ENCODE measurements at regions not wholly inside any gene's neighbourhood (a gene's known extent, or its start where the extent isn't known, plus 50 kb on each side); places are given as distances from the start of the nearest gene placed in this dataset.

DNA sequence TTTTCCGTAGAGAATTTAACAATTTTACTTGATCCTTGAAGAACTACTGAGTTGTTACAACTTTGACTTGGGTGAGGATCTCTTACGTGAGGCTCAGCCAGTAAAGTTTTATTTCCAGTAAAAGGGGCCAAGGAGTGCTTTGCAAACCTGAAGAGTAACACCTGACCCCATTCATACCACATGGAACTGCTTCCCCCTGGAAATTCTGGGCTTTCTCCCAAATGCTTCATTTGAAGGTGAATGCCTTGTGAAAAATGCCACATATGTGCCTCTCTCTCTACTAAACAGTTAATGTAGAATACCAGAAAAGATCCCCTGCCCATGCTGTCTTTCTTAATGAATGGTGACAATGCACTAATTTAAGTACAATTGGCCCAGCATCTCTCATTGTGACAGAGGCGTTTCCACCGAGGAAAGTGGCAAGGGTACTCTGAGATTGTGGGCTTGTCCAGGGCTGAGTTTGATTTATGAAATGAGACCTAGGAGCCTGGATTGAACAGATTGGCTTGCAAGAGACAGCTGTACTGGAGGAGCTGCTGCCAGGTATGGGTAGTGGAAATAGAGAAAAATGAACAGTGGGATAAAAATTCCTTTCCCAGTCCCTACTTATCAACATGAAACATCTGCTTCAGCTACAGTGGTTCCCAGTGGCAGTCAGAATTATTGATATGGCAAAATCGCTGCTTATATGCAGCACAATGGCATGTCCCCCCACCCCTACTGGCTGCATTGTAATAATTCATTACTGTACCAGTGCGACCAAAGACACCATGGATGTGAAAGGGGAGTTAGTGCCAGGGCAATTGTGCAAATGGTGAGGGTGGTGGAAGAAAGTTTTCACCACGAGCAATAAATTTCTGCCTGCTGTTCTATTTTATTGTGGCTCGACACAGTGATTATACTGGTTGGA is 843.7 kb upstream of the WWC1 start:
- TF ChIP-seq CTCF (conservative IDR thresholded peaks at IDR 0.05): no peak
- peaks cover 8% of the 10 kb centered on the region for H3K4me1 Mint-ChIP-seq
- no peaks in the 10 kb centered on the region for H3K9me3 ChIP-seq (ENCODE audit: control insufficient read depth, low read length)

GRCh38 chr5:167448376-167448775 is 843.1 kb upstream of the WWC1 start:
- TF ChIP-seq CTCF (conservative IDR thresholded peaks at IDR 0.05): no peak
- H3K9ac ChIP-seq (ENCODE audit: extremely low read depth, low read length, poor library complexity, severe bottlenecking): no peak overlapping the region
- no peak overlapping the region for H3K27ac ChIP-seq (ENCODE audit: low read depth, low read length)
- peaks cover 8% of the 10 kb centered on the region for H3K4me1 Mint-ChIP-seq
- H3K36me3 Mint-ChIP-seq (ENCODE audit: low read depth): no peaks in the 10 kb centered on the region
- no peak overlapping the region for H3K27ac Mint-ChIP-seq
- no peak overlapping the region for H3K4me3 Mint-ChIP-seq
- H3K27me3 ChIP-seq (ENCODE audit: control insufficient read depth, insufficient read depth, low read length, poor library complexity, severe bottlenecking): no peaks in the 10 kb centered on the region
- DNase-seq: no peak
- H3K27me3 Mint-ChIP-seq (ENCODE audit: insufficient read depth): no peaks in the 10 kb centered on the region
- H3K9me3 ChIP-seq (ENCODE audit: control insufficient read depth, low read length): no peaks in the 10 kb centered on the region
- no peaks in the 10 kb centered on the region for H3K9me3 Mint-ChIP-seq
- H3K4me1 ChIP-seq (ENCODE audit: control insufficient read depth, insufficient read depth, low read length): no peaks in the 10 kb centered on the region
- 60 to 79% methylated on average over 1 to 7 of the region's 7 CpGs for WGBS, 2 experiments (ENCODE audit: insufficient coverage in 1 of 2, insufficient read length in 1 of 2)
- no peaks in the 10 kb centered on the region for H3K36me3 ChIP-seq (ENCODE audit: control insufficient read depth, insufficient read depth, low read length)
- H3K4me3 ChIP-seq (ENCODE audit: low read length): no peak overlapping the region

More for the DNA sequence above, 843.7 kb upstream of the WWC1 start:
- Histone ChIP-seq H3K4me1 (ENCODE audit: control insufficient read depth, insufficient read depth, low read length) (no peaks in the 10 kb centered on the region), H3K4me3 (ENCODE audit: low read length) (no peak overlapping the region), H3K36me3 (ENCODE audit: control insufficient read depth, insufficient read depth, low read length) (no peaks in the 10 kb centered on the region), H3K27me3 (ENCODE audit: control insufficient read depth, insufficient read depth, low read length, poor library complexity, severe bottlenecking) (no peaks in the 10 kb centered on the region), H3K9ac (ENCODE audit: extremely low read depth, low read length, poor library complexity, severe bottlenecking) (no peak overlapping the region), H3K27ac (ENCODE audit: low read depth, low read length) (no peak overlapping the region)
- H3K36me3 Mint-ChIP-seq (ENCODE audit: low read depth): no peaks in the 10 kb centered on the region
- no peaks in the 10 kb centered on the region for H3K9me3 Mint-ChIP-seq
- no peaks in the 10 kb centered on the region for H3K27me3 Mint-ChIP-seq (ENCODE audit: insufficient read depth)
- WGBS, 2 experiments (ENCODE audit: insufficient coverage in 1 of 2, insufficient read length in 1 of 2): 86 to 92% methylated on average over 6 to 8 of the region's 8 CpGs
- peak overlapping the region; percentile 31 for H3K27ac Mint-ChIP-seq
- no peak for DNase-seq
- H3K4me3 Mint-ChIP-seq: no peak overlapping the region

GRCh38 chr5:167451076-167451475 is 840.4 kb upstream of the WWC1 start:
- Histone ChIP-seq H3K9ac (ENCODE audit: extremely low read depth, low read length, poor library complexity, severe bottlenecking) (no peak overlapping the region), H3K27ac (ENCODE audit: low read depth, low read length) (no peak overlapping the region), H3K4me1 (ENCODE audit: control insufficient read depth, insufficient read depth, low read length) (no peaks in the 10 kb centered on the region), H3K27me3 (ENCODE audit: control insufficient read depth, insufficient read depth, low read length, poor library complexity, severe bottlenecking) (no peaks in the 10 kb centered on the region), H3K9me3 (ENCODE audit: control insufficient read depth, low read length) (no peaks in the 10 kb centered on the region), H3K36me3 (ENCODE audit: control insufficient read depth, insufficient read depth, low read length) (no peaks in the 10 kb centered on the region), H3K4me3 (ENCODE audit: low read length) (no peak overlapping the region)
- 94 to 96% methylated on average over 3 to 7 of the region's 7 CpGs for WGBS, 2 experiments (ENCODE audit: insufficient coverage in 1 of 2, insufficient read length in 1 of 2)
- Mint-ChIP-seq H3K36me3 (ENCODE audit: low read depth) (no peaks in the 10 kb centered on the region), H3K9me3 (no peaks in the 10 kb centered on the region), H3K4me3 (no peak overlapping the region), H3K4me1 (peaks cover 8% of the 10 kb centered on the region), H3K27ac (no peak overlapping the region), H3K27me3 (ENCODE audit: insufficient read depth) (no peaks in the 10 kb centered on the region)
- no peak for DNase-seq
- no peak for TF ChIP-seq CTCF (conservative IDR thresholded peaks at IDR 0.05)

Measured in endodermal cell (in vitro differentiated cells).